Non-pigmented ciliary epithelial cell (primary cell): ENCODE measurements at regions not wholly inside any gene's neighbourhood (a gene's known extent, or its start where the extent isn't known, plus 50 kb on each side); places are given as distances from the start of the nearest gene placed in this dataset.

Experiments
- DNase-seq: peaks from one replicate; pipeline ENCODE4 v3.0.0-alpha.2; 2010; ENCODE audit warnings: low read depth

GRCh38 chr11:32204751-32205150, 113.9 kb downstream of the RCN1 start:
- no peak for DNase-seq

DNA sequence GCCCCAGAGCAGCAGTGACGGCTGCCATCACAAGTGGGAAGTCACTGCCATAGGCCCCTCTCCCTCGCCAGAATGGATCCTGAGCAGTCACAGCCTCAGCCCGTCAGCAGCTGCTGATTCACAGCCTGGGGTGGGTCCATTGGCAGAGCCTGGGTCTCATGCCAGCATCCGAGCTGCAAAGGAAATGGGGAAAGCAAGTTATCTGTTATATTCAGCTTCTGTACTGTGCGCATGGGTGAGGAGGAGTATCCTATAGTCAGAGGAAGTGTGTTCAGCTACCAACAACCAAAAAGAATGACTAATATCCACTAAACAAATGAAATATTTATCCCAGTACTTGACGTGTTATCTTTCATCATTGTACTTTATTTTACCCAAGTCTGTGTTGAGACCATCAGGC, 119.7 kb downstream of the RCN1 start:
- DNase-seq: no peak

DNA sequence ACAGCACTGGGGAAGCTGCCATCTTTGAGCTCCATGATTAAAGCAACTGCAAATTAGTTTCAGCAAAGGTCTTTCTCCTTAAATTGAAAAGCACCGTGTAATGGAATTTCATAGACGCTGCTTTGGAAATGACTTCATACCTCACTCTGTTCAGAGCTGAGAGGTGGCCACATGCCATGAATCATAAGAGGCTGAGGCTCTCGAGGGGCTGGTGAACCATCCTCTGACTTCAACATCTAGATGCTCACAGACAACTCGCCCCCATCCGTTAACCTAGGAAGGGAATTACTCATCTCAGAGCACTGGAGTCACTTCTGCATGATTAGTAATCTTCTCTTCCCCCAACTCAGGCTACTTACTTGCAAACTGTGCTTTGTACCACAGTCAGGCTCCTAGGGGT, 122.3 kb downstream of the RCN1 start:
- peak; percentile 72 for DNase-seq

DNA sequence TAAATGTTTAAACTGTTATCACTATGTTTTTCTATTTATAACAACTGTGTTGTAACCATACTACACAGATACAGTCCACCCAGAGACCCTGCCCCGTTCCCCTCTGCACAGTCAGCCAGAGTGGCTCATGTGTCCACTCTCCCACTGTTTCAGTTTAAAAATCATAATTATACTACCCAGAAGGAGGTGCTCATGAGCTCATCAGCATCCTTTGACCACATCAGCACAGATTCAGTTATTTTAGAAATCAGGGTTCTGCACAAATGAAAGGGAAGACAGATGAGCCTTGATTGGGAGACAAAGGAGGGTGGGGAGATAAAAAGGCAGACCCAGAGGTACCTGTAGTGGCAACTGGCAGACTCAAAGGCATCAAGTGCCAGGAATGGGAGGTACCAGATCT, 124.3 kb downstream of the RCN1 start:
- DNase-seq: no peak

- no peak for DNase-seq
Observed at GRCh38 chr11:32216749-32217148, 125.9 kb downstream of the RCN1 start.

GRCh38 chr11:32219320-32219719, 128.4 kb downstream of the RCN1 start:
- DNase-seq: no peak

DNA sequence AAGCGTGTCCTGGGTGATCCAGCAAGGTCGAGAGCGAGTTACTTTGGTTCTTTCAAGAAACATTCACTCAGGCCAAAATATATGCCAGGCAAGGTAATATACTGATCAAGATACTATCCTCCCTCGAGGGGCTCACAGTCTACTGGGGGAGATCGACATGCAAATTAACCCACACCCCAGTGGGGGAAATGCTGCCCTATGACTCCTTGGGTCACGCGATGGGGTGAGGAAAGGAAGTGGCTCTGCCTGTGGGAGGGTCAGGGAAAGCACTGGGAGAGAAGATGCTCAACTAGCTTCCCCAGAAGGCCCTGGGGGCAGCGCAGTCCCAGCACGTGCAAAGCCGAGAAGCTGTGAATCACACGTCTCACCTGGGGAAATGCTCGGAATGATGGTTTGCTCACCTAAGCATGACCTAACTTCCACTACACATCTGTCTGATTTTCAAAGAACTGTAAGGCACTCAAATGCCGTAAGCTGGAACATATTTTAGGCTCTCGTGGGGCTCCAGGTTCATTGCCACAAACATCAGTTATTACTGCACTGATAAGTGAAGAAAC, 130.7 kb downstream of the RCN1 start:
- DNase-seq: no peak

DNA sequence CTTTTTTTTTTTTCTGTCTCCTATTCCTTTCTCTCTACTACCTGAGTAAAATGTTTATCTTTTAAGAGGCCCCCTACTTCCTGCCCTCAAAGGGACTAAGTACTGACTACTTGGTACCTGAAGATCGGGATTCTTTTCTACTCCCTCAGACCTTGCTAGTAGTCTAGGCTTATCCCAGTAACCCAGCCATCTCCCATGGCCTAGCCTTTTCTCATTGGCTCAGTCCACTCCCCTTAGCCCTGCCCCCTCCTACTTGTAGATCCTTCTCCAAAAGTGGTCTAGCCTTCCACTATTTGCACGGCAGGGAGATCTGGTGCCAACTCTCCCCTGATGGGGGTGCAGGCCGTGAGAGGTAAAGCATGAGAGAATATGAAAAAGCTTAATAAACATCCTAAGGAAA, 133.7 kb downstream of the RCN1 start:
- DNase-seq: no peak

DNA sequence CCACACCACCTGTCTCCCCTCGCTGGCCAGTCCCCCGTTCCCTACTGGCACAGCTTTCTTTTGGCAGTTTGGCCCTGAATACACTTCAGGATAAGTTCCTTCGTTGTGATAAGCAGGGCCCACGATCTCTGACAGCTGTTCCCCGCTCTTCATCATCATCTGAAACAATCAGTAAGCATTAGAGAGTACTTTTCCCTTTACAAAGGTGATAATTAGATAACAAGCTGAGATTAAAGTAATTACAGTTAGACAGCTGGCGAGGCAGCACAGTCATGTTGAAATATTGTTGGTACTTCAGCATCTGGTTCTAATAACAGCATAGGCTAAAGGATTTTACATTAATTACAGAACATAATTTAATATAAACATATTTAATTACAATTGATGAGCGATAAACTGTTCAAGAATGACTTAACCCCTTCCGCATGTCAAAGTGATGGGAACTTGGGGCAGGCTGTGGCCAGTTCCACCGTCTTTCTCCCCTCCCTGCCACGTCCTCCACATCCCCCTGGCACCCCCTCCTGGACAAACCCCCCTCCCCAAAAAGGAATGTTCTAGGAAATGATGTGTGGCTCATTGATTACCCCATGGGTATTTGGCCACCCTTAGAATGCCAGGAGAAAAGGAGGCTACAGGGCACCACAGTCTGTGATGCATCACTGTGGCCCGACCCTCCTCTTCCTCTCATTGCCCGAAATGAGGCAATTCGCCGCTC, 134.9 kb downstream of the RCN1 start:
- DNase-seq: no peak

- no peak for DNase-seq
Observed at GRCh38 chr11:32226480-32226879, 135.6 kb downstream of the RCN1 start.

DNA sequence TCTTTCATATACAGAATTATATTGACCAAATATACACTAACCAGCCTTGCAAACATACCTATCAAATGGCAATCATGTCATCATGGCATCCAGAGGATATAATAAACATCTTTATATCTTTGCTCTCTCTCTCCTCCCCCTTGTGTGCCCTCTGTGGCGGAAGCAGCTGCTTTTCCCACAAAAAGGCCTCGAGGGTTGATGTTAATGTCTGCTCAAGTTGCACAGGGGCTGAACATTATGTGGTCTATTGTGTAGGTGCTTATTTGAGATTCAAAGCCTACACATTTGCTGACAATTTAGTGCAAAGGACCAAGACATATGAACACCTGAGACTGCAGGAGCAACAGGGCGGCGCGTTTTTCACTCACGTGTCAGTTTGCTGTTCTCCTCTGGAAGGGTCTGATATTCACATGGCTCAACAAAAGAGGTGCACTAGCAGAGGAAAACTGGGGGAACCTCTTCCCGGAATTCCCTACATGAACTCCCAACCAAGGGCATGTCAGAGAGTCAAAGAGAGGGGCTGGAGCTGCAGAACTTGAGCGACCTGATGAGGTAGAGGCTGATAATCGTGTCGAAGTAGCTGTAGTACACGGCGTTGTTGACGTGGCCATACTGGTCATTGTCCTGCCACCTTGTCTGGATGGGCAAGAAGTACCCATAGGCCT, 138.8 kb downstream of the RCN1 start:
- no peak for DNase-seq

DNA sequence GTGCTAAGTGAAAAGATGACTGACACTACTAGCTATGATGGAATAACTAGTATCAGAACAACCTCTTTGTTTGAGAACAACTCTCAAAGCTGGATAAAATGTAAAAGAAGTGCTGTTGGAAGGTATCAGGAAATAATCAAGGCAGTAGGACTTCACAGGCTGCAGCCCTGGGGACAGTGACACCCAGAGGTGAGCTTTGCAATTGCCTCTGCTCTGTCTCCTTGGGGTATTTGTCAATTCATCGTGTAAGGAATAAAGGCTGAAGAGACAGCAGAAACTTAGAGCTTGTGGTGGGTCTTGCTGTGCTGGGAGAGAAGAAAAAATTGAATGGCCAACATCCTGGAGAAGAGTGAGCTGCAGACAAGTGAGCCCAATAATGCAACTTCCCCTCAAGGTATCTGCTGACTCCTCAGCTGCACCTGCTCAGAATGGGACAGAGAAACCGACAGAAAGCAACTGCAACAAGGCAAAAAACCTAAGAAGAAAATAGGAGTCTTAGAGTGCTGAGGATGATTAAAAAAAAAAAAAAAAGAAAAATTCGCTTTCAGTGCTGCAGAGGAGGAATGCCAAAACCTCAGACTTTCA, 141.1 kb downstream of the RCN1 start:
- DNase-seq: no peak

DNA sequence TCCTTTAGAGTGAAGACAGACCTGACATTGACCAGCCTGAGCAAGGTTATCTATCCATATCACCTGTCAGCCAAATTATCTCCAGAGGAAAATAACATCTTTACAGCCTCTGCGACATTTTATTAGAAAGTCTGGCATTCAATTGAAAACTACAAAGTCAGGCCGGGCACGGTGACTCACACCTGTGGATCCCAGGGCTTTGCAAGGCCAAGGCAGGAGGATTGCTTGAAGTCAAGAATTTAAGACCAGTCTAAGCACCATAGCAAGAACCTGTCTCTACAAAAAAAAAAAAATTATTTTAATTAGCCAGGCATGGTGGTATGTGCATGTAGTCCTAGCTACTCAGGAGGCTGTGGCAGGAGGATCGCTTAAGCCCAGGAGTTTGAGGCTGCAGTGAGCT, 141.6 kb downstream of the RCN1 start:
- DNase-seq: no peak

DNA sequence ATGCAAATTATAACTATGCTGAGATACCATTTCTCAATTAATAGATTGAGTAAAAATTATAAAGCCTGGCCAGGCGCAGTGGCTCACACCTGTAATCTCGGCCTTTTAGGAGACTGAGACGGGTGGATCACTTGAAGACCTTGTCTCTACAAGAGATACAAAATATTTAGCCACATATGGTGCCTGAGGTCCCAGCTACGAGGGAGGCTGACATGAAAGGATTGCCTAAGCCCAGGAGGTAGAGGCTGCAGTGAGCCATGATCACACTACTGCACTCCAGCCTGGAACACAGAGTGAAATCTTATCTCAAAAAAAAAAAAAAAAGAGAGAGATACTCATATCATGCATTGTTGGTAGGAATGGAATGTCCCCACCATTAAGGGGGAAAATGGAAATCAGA, 142.4 kb downstream of the RCN1 start:
- no peak for DNase-seq

GRCh38 chr11:32233928-32234327, 143.1 kb downstream of the RCN1 start:
- no peak for DNase-seq

DNA sequence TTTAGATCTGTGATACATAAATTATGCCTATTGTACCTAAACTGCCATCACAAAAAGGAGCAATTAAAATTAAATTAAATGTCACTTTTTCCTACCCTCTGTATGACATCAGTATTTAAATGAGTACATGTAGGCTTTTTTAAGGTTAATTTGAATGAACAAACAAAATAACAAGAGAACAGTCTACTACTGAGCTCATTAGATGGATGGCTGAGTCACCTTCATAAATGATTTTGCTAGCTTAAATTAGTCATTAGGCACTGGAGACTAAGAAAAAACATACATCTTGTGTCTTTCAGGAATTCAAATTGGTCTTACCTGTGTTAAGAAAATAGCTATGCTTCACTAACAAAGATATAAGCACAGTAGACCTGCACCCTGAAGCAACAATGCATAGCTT, 153.6 kb downstream of the RCN1 start:
- no peak for DNase-seq

DNA sequence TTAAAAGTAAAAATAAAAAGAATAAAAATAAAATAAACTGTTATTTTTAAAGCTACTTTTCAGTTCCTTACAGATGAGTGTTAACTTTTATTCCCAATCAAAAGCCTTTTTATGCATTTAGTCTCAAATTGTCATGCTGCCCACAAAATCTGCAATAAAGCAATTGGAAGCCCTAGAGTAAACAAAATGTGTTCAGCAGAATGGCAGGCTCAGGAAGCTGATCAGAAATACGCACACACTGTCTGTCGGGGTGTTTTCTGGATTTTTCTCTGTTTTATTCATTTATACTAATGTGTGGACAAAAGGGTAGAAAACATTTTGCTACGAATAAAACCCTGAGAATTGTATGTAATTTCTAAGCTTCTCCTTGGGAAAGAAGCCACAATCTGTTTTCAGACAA, 162.8 kb downstream of the RCN1 start:
- no peak for DNase-seq

GRCh38 chr11:32255841-32256240, 165.0 kb downstream of the RCN1 start:
- DNase-seq: no peak

DNA sequence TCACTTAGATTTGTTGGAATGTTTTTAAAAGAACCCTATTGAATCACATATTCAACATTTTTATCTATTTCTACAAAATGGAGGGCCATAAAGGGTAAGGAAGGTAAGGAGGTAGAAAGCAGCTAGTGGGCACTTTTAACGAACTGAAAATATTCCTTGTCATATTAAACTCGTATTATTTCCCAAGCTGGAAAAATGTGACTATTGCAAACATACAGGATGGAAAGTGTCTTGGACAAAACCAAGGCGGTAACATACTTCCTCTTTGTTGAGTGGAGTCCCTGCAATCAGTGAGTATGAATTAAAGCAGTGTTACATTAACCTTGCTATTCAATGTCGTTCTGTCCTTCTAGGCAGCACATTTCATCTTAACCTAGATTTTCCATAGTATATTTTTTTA, 165.6 kb downstream of the RCN1 start:
- DNase-seq: no peak

DNA sequence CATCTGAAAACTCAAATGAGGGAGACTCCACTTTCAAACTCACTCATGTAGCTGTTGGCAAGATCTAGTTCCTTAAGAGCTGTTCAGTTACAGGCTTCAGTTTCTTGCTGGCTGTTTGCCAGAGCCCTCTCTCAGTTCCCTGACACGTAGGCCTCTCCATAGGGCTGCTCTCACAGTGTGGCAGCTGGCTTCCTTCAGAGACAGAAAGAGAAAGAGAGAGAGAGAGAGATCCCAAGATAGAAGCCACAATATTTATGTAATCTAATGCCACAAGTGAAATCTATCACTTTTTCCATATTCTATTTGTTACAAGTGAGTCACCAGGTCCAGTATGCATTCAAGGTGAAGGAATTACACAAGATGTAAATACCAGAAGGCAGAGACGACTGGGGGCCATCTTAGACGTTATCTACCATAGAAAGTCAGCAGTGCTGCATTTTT, 168.8 kb downstream of the RCN1 start:
- DNase-seq: peak; percentile 70

GRCh38 chr11:32262367-32262766, 171.5 kb downstream of the RCN1 start:
- DNase-seq: no peak

- DNase-seq: no peak
Observed at GRCh38 chr11:32265911-32266310, 169.4 kb downstream of the WT1 start.

DNA sequence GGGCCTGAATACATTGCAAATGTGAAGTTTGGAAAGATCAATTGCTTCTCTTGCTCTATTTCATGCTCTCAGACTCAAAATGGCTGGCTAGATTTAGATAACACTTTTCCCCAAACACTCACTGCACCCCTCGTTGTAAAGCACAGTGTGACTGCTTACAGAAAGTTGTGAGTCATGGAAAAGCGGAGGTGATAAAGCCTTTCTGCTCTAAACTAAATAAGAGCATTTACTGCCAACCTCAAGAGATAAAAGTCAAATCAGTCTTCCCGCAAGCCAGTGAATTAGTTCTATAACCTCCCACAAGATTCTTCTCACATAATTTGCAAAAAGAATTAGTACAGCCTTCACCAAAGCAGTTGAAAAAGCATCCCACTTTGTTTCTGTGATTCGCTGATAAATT, 168.7 kb downstream of the WT1 start:
- no peak for DNase-seq
